Forelimb muscle (tissue), 1 donor: ENCODE measurements at regions not wholly inside any gene's neighbourhood (a gene's known extent, or its start where the extent isn't known, plus 50 kb on each side); places are given as distances from the start of the nearest gene placed in this dataset.

Experiments used
- DNase-seq: peaks from one replicate; pipeline ENCODE4 v3.0.0-alpha.2; 2013; ENCODE audit warnings: low read depth

DNA sequence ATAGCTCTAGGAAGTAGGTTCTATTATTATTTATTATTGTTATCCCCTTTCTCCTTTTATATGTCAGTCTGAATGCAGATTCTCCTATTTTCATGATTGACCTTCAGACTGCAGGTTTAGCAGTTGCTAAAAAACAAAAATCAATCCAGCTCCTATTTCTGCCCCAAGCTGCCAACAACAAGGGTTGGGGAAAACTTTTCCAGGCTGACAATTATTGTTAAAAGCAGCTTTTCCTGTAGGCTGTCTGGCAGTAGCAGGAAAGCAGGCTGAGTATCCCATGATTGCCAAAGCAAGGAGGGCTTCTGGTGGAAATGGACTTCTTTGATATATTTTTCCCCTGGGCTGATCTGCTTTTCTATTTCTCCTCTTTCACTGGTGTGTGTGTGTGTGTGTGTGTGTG lies 78.0 kb upstream of the CTLA4 start:
- no peak for DNase-seq

DNA sequence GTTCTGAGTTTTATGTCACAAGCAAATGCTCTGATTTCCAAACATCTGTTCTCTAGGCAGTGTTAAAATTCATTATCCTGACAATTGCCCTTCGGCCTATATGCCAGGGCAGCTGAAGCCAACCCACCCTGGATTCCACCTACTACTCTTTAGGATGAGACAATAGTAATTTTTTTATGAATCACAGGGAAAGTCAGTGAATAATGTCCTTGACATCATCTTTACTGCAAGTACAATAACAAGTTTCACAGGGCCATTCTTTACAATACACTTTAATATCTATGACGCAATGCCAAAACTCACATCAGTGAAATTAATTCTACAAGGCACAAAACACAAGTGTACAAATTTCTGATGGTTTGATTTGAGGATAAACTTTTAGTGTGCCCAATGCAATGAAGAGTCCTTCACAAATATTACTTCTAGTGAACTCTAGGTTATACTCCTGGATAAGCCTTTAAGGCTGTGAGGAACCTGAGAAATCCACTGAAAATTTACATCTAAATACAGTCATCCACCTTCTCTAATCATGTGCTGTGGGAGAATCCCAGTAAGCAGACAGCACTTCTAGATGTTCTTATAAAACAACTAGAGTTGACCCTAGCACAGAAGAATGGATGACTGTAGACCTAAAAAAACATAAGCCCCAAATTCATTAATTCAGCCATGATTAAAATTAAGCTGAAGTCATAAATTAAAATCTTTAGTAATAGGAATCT lies 77.3 kb upstream of the CTLA4 start:
- no peak for DNase-seq

DNA sequence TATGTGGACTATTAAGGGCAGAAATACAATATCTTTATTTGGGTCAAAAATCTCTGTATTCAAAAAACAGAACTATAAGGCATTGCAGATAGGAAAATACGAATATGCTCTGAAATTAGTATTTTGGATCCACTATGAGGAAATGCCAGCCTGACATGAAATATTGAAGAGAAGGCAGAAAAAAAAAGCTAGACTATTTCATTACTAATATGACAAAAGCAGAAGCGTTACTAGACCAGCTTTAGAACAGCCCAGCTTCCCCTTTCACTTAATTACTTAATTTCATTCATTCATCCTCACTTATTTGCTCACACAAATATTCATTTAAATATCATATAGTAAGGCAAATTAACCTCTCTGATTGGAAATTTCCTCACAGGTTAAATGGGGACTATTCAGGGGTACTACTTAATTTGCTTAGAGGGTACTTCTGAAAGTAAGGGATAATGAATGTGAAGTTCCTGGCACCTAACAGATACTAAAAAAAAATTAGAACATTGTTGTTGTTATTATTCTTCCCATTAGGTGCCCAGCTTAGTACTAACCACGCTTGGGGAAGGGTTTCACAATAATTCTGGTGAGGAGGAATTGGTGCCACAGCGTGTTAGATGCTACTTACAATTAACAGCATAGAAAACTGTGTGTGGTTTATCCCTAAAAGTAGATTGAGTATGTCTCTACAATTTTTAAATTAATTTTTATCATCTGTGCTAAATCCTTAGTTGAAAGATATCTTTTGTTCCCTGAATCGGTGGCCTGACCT lies 71.1 kb upstream of the CTLA4 start:
- DNase-seq: no peak

DNA sequence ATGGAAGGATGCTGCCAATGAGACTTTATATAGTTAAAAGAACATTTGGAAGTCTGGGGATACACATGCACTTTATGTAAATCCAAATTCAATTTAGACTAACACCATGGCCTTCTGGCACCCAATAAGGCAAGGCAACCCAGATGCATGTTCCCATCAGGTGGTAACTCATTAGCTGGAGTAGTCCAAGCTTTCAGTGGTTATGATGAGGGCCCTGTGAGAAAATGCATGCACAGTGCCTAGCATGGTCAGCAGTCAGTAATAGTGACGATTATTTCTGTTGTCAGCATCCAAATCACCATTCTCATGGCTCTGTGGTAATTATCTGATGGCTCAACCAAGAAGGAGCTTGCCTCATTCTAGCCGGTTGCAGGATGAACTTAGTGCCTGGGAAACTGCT lies 70.3 kb upstream of the CTLA4 start:
- DNase-seq: no peak

DNA sequence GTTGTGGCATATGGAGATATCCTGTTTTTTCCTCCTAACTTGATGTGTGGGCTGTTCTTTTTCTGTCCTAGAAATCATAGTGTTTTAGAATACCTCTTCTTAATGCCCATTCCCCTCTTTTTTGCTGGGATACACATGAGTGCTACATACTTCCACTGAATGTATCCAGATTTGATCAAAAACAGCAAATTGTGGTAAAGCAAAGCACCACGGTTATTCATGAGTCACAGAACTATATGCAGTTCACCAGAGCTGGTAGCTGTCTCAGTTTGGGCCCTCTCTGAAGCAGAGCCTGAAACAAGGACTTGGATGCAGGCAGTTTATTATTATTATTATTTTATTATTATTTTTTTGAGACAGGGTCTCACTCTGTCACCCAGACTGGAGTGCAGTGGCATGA lies 69.9 kb upstream of the CTLA4 start:
- DNase-seq: no peak

DNA sequence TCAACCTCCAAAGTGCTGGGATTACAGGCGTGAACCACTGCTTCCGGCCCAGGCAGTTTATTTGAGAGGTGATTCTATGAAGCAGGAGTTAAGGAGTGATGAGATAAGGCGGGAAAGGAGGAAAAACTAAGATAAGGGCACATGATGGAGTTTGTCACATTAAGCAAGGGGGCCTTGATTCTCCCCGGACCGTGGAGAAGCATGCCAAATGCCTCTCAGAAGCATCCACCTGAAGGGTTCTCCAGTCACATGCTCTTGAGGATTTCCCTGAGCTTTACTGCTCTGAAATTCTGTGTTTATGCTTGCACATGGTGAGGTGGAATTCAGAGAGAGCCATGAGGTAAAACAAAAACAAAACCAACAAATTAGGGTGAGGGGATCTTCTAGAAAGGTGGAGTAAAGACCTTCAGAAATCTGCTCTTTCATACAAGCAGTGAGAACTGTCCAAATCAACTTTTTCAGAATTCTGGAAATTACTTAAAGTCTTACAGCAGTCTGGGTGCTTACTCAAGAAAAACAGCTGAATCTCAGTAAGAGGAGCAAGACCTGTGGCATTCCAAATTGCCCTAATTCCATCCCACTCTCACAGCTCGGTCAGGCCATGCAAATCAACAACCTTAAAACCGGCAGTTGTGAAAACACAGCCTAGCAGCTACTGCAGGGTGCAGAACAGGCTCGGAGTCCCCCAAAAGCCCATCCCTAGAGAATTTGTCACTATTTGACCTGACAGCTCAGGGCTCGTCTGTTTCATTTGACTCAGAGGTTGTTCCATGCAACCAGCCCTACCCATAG lies 69.1 kb upstream of the CTLA4 start:
- no peak for DNase-seq

DNA sequence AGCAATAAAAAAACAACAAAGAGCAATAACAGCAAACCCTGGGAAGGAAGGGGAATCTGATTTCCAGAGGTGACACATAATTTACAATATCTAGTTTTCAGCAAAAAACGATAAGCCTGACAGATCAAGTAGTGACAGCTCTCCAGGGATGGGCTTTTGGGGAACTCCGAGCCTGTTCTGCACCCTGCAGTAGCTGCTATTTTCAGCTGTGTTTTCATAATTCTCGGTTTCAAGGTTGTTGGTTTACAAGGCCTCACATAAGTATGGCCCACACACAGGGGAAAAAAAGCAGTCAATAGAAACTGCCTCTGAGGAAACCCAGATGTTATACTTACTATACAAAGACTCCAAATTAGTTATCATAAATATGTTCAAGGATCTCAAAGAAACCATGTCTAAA lies 67.7 kb upstream of the CTLA4 start:
- DNase-seq: no peak

DNA sequence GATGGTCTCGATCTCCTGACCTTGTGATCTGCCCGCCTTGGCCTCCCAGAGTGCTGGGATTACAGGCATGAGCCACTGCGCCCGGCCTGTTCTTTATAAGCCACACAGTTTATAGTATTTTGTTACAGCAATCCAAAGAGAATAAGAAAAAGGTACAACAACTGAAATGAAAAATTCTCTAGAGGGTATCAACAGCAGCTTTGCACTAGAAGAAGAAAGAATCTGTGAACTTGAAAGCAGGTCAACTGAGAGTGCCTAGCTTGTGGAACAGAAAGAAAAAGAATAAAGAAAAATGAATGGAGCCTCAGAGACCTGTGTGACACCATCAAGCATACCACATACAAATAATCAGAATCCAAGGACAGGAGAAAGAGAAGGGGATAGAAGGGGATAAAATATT lies 66.8 kb upstream of the CTLA4 start:
- DNase-seq: no peak

DNA sequence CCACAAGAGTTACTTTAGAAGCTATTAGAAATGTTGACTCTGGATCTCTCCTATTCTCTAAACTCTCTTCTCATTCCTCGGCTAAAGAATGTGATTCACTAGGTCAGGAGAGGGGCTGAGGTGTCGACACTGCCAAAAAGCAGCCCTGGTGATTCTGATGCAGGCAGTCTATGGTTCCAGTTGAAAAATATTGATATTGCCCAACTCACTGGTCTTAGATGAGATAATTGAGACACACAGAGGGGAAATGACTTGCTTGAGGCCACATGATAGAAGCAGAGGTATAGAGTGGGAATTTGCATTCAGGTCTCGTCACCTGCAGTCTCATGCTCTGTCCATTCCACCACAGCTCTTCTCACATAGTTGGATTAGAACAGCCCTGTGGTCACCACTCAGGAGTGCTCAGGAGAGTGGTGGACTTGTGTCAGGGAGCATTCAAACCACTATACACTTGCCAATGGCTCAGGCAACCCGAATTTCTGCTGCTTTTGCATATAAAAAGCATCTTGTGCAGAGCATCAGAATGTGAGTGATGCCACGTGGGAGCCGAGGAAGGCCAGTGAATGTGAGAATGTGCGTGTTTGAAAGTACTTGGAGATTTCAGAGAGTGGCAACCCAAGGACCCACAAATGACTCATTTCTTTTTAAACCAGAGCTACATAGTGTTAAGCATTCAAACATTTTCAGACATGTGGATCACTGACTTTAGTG lies 65.1 kb upstream of the CTLA4 start:
- no peak for DNase-seq

DNA sequence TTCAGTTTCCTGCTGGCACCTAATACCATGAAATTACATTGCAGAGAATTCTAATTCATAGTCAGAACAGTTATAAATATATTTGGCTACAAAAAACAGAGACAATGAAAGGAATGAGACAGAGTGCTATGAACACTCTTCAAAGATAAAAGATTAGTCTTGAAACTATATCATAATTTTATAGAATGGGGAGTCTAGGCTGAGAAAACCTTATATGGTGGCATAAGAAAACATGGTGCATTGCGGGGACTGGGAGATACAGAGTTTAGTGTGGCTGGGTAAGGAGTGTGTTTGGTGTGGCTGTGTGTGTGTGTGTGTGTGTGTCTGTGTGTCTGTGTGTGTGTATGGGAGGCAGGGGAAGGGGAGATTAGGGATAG lies 64.5 kb upstream of the CTLA4 start:
- DNase-seq: no peak

DNA sequence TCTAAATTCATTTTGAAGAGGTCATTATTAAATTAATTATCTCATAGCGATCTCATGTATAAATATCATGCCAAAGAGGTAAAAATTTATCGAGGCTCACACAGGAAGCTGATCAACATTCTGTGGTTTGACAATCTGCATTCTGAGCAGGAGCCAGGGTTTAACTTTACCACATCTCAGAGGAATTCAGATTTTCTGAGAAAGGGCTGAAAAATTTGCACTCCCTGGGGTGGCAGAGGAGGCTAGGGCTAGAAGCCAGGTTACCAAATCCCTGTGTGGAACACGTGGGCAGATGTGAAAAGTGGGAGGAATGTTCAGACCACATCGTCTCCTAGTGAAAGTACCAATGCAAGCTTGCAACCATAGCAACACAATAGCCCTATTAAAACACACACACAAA lies 63.5 kb upstream of the CTLA4 start:
- DNase-seq: no peak

DNA sequence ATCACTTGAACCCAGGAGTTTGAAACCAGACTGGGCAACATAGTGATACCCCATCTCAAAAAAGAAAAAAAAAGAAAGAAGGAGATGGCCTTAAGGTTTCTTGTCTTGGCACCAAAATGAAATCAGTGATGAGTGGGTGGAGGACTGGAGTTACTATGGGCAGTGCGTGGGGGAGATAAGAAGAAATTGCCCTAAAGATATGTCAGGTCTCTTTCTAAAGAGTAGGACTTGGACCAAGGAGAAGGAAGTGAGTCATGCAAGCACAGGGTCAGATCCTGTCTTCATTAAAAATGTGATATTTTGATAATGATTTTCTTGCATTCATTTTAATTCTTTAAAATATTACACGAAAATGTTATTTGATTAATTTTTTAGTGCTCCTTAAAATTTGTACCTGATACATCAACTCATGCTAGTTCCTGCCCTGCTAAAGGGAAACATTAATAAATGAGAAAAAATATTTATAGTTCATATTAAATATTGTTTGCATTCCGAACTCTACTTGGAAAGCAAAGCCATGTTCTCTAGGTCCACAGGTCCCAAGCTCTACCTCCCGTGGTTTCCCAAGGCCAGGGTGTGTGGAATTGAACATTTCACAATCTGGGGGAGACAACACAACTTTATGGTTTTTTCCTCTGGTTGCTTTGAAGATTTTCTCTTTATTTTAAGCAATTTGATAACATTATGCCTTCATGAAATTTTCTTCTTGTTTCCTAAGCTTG lies 62.6 kb upstream of the CTLA4 start:
- DNase-seq: no peak

DNA sequence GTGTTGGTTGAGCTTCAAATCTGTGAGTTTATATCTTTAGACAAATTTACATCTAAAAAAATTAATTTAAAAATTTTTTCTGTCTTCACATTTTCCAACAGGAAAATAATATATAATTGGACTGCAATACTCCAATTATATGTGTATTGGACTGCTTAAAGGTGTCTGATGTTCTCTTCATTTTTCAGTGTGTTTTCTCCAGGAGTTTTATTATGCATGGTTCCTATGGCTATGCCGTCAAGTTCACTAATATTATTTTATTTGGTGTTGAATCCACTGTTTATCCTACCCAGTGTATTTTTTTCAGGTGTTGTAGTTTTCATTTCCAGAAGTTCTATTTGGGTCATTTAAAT lies 62.1 kb upstream of the CTLA4 start:
- DNase-seq: no peak

DNA sequence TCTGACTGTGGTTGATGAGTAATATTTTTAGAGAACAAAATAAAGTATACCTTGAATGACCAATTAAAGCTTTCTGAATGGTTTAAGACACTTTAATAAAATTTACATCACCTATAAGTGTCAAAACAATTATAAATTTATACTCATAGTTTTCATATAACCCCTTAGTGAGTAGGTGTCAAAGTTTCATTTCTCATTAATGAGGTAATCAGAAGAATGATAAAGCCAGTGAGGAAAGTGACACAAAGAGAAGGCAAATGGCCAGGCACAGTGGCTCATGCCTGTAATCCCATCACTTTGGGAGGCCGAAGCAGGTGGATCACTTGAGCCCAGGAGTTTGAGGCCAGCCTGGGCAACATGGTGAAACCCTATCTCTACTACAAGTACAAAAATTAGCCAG lies 60.8 kb upstream of the CTLA4 start:
- no peak for DNase-seq

DNA sequence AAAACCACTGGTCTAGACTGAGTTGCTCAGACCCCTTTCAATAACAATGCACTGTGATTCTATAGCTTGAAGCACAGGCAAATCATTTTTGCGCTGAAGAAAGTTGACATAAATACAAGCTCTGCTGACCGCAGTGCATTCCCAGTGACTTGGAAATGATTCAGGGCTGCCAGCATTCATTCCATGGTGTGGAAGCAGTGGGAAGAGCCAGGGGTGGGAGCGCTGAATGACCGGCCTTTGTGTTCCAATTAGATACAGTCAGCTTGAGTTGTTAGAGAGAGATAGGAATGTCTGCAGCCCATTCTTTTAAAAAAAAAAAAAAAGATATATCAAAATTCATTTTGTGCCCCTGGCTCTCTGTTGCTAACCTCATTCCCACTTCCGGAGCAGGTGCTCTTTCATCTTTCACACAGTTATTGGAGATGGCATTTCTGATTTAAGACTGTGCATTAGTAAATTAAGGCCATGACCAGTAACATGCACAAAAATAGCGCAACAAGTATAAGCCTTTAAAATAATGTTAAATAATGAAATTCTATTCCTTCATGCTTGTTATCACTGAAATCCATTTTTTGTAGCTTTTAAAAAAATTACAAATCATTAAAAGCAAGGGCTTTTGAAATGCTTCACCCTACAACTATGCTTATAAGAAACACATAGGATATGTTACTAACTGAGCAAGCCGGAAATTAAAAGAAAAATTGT lies 59.4 kb upstream of the CTLA4 start:
- DNase-seq: no peak

DNA sequence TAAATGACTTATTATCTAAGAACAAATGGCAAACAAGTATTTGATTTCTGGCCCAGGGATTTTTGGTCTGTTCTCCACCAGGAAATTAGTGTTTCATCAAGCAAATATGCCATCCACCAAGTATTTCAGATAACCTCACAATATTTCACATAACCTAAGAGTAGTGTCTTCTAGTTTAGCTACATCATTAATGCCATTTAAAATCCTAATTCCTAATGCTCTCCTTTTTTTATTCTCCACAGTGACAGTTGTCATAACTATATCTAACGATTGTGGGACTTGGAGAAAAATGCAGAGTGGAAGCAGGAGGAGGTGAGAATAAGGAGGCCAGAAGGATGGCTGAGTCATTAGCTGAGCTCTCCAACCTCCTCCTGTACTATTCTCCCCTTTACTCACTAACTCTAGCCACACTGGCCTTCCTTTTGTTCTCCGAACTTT lies 58.5 kb upstream of the CTLA4 start:
- DNase-seq: no peak

DNA sequence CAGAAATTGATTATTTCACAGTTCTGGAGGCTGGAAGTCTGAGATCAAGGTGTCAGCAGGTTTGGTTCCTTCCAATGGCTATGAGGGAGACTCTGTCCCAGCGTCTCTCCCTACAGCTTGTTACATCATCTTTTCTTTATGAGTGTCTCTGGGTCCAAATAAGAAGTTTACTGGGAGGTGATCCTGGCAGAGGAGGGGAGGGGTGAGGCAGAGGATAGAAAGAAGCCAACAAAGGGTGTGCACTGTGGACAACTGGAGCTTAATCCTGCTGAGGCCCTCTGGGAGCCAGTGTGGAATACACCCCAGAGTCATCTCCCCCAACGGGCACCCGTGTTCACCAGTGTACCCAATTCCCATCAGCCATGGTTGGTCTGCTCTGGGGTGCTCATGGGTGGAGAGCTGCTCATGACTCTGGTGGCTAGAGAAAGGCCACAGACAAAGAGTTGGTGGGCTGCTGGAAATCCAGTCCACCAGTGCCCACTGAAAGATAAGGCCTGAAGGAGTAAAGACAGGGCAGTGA lies 57.5 kb upstream of the CTLA4 start:
- no peak for DNase-seq

DNA sequence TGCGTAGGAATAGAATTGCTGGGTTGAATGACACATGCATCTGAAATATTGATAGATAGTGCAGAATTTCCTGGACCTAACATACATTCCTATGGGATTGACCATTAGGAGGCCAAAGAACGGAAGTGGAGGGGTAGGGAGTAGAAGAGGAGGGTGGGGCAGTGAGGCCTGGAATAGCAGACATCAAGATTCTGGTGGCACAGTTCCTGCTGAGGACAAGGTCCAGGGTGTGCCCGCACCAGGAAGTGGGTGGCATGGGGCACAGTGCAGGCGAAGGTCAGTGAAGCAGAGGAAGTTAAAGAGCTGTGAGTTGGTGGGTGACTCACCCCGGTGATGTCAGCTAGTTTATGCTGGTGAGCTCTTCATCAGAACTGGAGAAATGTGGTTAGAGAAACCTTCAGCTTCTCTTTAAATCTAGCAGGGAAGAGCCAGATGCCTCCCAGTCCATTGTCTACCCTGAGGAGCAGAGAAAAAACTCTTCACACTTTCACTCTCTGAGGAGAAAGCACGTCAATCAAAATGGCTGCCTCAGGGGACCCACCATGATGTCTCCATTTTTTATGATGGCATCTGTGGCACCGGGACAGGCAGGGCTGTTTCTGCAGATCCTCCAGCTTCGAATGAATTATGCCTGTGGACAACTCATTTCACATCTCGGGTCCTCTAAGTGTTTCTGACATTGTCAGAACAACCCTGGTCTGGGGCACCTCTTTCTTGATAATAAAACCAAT lies 55.9 kb upstream of the CTLA4 start:
- no peak for DNase-seq

DNA sequence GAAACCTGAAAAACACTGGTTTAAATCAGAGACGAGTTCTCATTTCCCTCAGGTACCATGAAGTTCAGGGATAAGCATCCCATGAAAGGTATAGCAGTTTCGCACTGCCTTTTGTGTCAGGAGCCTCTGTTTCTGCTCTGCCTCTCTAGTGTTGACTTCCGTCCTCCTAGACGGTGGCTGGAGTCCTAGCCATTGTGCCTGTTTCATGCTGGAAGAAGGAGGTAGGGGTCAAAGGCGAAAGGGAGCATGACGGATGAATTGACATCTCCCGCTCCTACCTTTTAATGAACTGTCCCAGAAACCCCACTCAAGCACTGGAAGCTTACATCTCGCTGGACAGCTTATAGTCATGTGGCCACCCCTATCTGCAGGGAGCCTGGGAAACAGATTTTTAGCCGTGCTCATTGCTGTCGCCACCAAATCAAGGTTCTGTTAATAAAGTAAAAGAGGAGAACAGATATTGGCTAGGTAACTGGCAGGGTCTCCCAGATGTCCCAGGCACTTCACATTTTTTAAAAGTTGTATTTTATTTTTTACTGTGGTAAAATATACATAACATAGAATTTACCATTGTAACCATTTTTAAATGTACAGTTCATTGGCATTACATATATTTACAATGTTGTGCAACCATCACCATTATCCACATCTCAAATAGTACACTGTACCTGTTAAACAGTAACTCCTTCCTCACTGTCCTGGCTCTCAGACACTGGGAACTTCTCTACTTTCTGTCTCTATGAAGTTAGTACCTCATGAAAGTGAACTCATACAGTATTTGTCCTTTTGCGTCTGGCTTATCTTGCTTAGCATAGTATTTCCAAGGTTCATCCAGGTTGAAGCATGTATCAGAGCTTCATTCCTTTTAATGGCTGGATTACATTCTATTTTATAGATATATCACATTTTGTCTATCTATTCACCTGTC lies 55.0 kb upstream of the CTLA4 start:
- no peak for DNase-seq
